RPMI7951 (cell line): ENCODE measurements at regions not wholly inside any gene's neighbourhood (a gene's known extent, or its start where the extent isn't known, plus 50 kb on each side); places are given as distances from the start of the nearest gene placed in this dataset.
"Not testable (repeated sequence)": the region's sequence is repeated elsewhere in the genome, so short reads cannot be mapped to it uniquely, and the experiment has no call there.

ENCODE experiments used
- DNase-seq: peaks from one replicate; pipeline ENCODE4 v3.0.0-alpha.2; 2012; ENCODE audit warnings: low read depth

DNA sequence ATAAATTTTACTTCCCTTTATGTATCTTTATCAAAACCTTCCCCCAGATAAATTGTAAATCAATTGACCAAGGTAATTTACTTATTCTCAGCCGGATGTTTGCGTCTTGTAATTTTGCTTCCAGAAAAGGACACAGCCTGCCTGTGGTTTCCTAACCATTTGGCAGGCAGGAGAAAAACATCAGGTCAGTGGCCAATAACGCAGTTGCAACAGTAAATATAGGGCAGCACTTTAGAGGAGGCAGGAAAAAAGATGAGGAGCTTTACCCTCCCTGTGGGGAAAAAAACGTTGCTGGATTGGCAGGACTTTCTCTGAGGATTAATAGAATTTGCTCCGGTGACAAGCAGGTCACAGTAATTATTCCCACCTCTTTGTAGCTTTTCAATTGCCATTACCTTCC lies 2618.1 kb downstream of the ARAP2 start:
- no peak for DNase-seq

- no peak for DNase-seq
Observed at GRCh38 chr4:33628296-33628695, 2616.0 kb downstream of the ARAP2 start.

- peak; percentile 38 for DNase-seq
Observed at GRCh38 chr4:33649015-33649414, 2595.3 kb downstream of the ARAP2 start.

DNA sequence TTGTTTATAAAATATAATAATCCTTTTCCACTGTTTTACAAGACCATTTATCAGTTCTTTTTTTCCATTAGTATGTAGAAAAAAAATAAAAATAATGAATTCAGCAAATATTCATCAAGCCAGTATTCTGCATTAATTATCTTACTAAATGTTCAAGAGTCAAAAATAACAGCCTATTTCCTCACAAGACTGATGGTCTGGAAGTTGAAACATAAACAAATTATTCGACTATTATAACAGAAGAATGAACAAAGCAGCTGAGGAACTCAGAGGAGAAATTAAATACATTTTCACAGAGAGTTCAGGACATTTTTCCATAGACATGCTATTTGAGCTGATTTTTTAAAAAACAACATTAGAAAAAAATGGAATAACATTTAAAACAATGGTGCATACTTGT lies 2594.8 kb downstream of the ARAP2 start:
- DNase-seq: no peak

DNA sequence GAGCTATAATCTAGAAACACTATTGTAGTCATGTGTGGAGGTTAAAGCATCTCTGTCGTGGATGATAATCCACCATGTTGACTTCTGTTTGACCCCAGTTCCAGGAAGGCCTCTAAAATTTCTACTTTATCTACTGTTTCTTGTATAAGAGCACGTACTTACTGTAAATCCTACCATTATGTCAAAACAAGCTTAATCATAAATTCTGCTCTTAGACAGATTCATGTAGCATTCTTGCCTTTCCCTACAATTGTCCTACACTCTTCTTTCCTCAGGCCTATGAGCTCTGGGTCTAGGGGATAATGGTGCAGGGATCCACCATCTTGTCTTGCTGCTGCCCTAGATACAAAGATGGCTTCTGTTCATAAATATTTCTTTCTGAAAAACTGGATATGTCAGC lies 2594.3 kb downstream of the ARAP2 start:
- DNase-seq: no peak

GRCh38 chr4:33658971-33659370 lies 2585.3 kb downstream of the ARAP2 start:
- DNase-seq: no peak

GRCh38 chr4:33661636-33662035 lies 2582.7 kb downstream of the ARAP2 start:
- no peak for DNase-seq

DNA sequence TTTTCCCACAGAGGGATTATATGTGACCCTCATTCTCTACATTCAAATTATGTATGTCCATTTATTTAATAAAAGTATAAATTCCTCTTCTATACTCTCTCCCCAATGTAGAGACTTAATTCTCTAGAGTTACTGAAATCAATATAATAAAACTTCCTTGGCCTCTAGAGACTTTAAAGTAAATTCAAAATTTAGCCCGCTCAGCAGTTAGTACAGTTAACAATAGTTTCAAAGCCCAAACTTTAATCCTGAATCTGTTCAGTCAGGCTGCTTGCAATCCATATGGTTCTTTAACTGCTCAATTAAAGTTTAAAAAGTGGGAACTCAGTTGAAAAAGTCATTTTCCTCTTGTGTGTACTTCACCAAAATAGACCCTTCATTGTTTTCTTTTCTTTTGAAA lies 2558.4 kb downstream of the ARAP2 start:
- no peak for DNase-seq

DNA sequence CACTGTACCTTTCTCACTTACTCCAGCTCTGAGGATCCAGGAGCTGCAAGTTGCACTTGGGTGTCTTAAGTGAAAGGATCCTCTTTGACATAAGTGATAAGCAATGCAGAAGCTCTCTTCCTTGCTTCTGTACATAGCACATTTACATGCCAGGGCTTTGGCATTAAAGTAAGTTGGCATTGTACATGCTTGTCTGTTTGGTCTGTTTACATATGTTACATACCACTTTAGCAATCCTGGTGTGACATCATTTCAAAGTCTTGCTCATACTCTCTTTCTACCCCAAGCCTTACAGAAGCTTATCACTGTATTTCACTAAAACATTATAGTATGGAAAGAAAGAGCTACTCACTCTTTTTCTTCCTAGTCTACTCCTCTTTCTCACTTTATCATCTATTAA lies 2548.3 kb downstream of the ARAP2 start:
- DNase-seq: no peak

DNA sequence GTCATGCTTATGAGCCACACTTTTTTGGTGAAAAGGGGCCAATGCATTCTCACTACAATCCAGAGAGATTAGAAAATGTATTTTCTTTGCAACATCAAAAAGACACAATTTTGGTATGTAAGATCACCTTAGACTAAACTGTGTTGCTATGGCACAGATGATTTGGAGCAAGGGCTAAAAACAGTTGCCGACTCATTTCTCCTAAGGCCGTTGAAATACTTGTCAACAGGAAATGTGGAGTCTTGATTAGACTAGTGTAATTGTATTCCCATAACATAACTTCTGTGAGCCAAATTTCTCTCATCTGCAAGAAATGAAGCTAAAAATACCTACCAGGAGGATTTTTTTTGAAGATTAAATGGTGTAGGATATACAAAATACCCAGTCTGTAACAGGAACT lies 2547.7 kb downstream of the ARAP2 start:
- peak; percentile 5 for DNase-seq

DNA sequence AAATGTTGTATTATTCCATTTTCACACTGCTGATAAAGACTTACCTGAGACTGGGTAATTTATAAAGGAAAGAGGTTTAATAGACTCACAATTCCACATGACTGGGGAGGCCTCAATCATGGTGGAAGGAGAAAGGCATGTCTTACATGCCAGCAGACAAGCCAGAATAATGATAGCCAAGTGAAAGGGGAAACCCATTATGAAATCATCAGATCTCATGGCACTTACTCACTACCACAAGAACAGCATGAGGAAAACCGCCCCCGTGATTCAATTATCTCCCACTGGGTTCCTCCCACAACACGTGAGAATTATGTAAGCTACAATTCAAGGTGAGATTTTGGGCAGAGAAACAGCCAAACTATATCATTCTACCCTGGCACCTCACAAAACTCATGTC lies 2535.1 kb downstream of the ARAP2 start:
- DNase-seq: peak; percentile 75

GRCh38 chr4:33711826-33712225 lies 2532.5 kb downstream of the ARAP2 start:
- DNase-seq: no peak

- DNase-seq: no peak
Observed at GRCh38 chr4:33714971-33715370, 2529.3 kb downstream of the ARAP2 start.

GRCh38 chr4:33715841-33716395 lies 2528.4 kb downstream of the ARAP2 start:
- DNase-seq: peak; percentile 91

DNA sequence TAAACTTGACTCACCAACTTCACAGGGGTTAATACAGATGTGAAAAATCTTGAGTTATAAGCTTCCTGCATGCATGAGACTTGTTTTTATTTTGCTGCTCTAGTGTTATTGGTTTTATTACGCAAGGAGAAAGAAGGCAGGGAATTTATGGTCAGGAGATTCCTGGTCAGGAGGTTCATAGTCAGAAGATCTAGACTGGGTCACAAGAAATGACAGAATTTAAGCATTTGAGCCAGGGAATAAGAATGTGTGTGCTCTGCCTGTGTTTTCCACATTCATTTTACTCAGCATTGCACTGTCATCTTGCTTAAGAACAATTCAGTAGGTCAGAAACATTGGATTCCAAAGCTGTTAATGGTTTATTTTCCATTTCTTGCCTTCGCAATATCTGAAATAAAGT lies 2522.1 kb downstream of the ARAP2 start:
- no peak for DNase-seq

DNA sequence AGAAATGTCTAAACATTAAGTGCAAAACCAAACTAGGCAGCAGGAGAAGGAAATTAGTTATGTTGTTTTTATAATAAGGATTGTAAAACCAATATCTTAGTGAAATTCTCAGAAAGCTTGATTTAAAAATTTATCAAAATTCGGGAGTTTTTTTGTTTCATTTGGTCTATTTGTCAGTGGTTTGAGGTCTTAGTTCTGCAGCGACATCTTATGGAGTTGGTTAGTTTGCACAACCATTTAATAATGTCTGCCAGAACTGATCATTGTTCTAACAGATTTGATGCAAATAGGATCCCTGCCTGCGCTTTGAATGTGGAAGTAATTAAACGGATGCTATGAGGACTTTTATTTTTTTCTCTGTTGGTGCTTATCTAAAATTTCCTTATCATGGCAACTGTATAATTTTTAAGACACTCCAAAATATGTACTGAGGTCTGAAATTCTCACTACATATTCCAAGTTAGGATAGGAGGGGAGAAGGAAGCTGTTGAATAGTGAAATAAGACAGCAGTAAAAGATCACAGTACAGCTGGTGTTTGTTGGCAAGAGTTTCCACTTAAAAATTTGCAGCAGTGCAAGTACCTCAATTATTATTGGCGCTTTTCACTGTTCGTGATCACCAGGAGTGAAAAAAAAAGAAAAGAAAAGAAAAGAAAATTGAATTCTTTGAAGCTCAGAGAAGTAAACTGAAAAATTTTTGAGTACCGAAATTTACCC lies 2521.4 kb downstream of the ARAP2 start:
- DNase-seq: peak; percentile 46

DNA sequence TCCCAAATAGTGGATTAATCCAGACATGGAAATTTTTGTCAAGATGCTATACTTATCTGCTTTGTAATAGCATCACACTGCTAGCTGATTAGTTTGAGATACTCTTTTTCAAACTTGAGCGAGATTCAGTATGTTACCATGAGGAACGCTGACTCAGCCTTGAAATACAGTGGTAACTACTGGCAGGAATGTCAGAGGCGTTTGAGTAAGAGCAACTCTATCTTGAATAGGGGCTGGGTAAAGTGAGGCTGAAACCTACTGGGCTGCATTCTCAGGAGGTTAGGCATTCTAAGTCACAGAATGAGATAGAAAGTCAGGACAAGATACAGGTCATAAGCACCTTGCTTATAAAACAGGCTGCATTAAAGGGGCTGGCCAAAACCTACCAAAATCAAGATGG lies 2519.6 kb downstream of the ARAP2 start:
- no peak for DNase-seq

DNA sequence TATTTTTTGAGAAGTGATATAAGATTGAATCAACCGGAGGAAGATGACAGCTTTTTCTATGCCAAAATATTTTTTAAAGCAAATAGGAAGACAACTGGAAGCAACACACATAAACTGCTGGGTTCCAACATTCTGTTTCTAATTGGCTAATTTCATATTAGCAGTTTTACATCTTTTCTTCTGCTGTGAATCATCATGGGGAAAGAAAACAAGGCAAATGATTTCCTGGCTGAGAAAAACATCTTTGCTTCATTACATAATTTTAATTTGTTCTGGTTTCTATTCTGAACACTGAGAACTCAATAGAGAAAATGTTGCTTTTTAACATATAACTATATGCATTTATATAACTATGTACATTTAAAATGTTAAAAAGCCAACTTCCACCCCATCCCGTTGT lies 2518.5 kb downstream of the ARAP2 start:
- no peak for DNase-seq

DNA sequence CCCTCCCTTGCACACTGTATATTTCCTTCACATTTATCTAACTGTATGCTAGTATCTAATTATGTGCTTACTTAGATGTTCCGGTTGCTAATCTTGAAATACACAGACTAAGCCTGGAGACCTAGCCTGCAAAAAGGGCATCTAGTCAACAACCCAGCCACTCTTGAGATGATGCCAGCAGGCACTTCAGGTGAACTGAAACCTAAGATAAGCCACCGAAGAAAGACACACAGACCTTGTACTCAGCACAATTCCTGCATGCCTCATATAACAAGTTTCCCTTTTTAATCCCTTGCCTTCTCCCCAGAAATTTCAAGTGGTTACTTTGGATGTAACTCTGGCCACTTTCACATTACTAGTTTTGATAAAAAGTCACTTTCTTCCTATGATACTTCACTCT lies 2506.6 kb downstream of the ARAP2 start:
- DNase-seq: no peak

GRCh38 chr4:33739884-33740632 lies 2504.3 kb downstream of the ARAP2 start:
- DNase-seq: peak; percentile 58

DNA sequence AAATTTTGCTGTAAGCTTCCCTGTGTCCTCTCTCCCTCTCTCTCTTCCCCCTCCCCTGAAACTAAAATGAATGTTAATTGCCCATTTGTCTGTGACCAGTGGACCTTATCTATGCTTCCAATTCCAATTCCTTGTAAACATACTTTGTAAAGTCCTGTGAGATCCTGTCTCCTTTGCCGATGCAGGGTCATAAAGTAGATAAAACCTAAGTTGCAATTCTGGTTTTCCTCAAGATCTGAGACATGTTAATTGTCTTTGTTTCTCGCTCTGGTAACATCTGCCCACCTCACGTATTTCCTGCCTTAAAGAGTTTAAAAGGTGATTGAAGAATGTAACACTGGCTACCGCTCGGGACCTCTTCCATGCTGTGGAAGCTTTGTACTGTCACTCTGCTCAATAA lies 2503.4 kb downstream of the ARAP2 start:
- DNase-seq: not testable (repeated sequence)

DNA sequence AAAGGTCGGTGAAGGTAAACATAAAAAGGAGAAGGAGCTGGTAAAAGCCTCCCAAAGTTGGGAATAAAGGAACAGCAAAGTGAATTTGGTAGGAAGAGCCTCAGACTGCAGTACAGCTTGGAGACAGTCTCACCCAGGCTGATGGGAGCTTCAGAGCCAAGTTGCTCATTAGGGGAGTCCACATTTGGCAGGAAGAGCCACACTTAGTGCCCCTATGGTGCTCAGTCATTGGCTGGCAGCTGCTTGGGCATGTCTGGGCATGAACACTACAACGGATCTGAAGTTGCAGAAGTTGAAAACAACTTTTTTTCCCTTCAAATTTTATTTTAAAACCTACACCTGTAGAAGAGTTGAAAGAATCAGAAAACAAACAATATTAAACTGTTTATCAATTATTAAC lies 2497.3 kb downstream of the ARAP2 start:
- no peak for DNase-seq

- no peak for DNase-seq
Observed at GRCh38 chr4:33751050-33751449, 2493.3 kb downstream of the ARAP2 start.
